H1 (cell line): ENCODE measurements at regions not wholly inside any gene's neighbourhood (a gene's known extent, or its start where the extent isn't known, plus 50 kb on each side); places are given as distances from the start of the nearest gene placed in this dataset.

Experiments
- CTCF ChIA-PET: fragments of 300-600 bp; sonication (Branson Sonifier 250); formaldehyde crosslinking; loops from one replicate; lab custom pipeline; 2021; ENCODE audit not compliant: partially characterized antibody; lab: Charles Lee
- POLR2A ChIA-PET: fragments of 300-600 bp; sonication (Branson Sonifier 250); formaldehyde crosslinking; loops from one replicate; lab custom pipeline; 2021; ENCODE audit warnings: inconsistent platforms; ENCODE audit not compliant: partially characterized antibody; lab: Charles Lee
- DNase-seq, 2 experiments: peaks; one replicate each; pipeline versions ENCODE4 v3.0.0 to v3.0.0-alpha.2; 2010 to 2022; ENCODE audit warnings: low spot score in 2 of 2, low read depth in 1 of 2, mixed read lengths in 1 of 2
- FAIRE-seq: peaks from 2 replicates; lab custom pipeline; 2011; peaks lifted over from hg19 to GRCh38; lab: Jason Lieb, UNC
- H2AFZ ChIP-seq: 2 replicates; pipeline ENCODE4 v1.8.1; 2012; ENCODE audit warnings: low read length, inconsistent platforms
- H2AK5ac ChIP-seq: 2 replicates; pipeline ENCODE4 v1.6.1; 2013; ENCODE audit warnings: low read depth, low read length
- H2BK120ac ChIP-seq: replicated peaks from 2 replicates; pipeline ENCODE3; 2013; ENCODE audit warnings: low read depth, low read length, inconsistent platforms
- H2BK12ac ChIP-seq: 2 replicates; pipeline ENCODE4 v1.6.1; 2013; ENCODE audit warnings: low read depth, low read length
- H2BK15ac ChIP-seq: 2 replicates; pipeline ENCODE4 v1.6.1; 2013; ENCODE audit warnings: low read length
- H2BK20ac ChIP-seq: 2 replicates; pipeline ENCODE4 v1.6.1; 2013; ENCODE audit warnings: low read length
- H2BK5ac ChIP-seq: 2 replicates; pipeline ENCODE4 v1.6.1; 2013; ENCODE audit warnings: low read depth, low read length
- H3K14ac ChIP-seq: 2 replicates; pipeline ENCODE4 v1.6.1; 2013; ENCODE audit warnings: inconsistent platforms; ENCODE audit not compliant: insufficient read length
- H3K18ac ChIP-seq: 2 replicates; pipeline ENCODE4 v1.6.1; 2013; ENCODE audit warnings: low read length; ENCODE audit errors: extremely low read depth
- H3K23ac ChIP-seq: 2 replicates; pipeline ENCODE4 v1.6.1; 2013; ENCODE audit warnings: inconsistent platforms; ENCODE audit not compliant: insufficient read length
- H3K23me2 ChIP-seq: 2 replicates; pipeline ENCODE4 v1.6.1; 2013; ENCODE audit warnings: low read depth, low read length
- H3K27ac ChIP-seq: 2 replicates; pipeline ENCODE4 v1.6.1; 2011; ENCODE audit warnings: low read depth, low read length, inconsistent platforms
- H3K27me3 ChIP-seq, 4 experiments: replicated peaks in 1 of 4; 1 replicate in 1 of 4; 2 replicates in 3 of 4; pipeline versions ENCODE4 v1.6.1 to v1.8.1; 2011 to 2013; ENCODE audit warnings: low read length in 3 of 4, mild to moderate bottlenecking in 3 of 4, inconsistent platforms in 2 of 4, mixed read lengths in 2 of 4, moderate library complexity in 1 of 4; ENCODE audit not compliant: control insufficient read depth in 3 of 4, insufficient read depth in 3 of 4; ENCODE audit errors: extremely low read depth in 1 of 4
- H3K36me3 ChIP-seq, 4 experiments: 2 replicates each; pipeline versions ENCODE4 v1.6.1 to v1.8.1; 2011 to 2013; ENCODE audit warnings: mild to moderate bottlenecking in 4 of 4, low read length in 3 of 4, moderate library complexity in 2 of 4, control low read depth in 1 of 4, inconsistent platforms in 1 of 4; ENCODE audit not compliant: insufficient read depth in 4 of 4, control insufficient read depth in 2 of 4
- H3K4ac ChIP-seq: replicated peaks from 2 replicates; pipeline ENCODE3; 2013; ENCODE audit warnings: low read length, low read depth, mixed read lengths, inconsistent platforms; ENCODE audit not compliant: insufficient read length
- H3K4me1 ChIP-seq, 4 experiments: replicated peaks in 1 of 4; 1 replicate in 1 of 4; 2 replicates in 3 of 4; pipeline versions ENCODE4 v1.6.1 to v1.8.1; 2011 to 2013; ENCODE audit warnings: low read length in 3 of 4, inconsistent platforms in 2 of 4, mixed read lengths in 1 of 4; ENCODE audit not compliant: insufficient read depth in 4 of 4, control insufficient read depth in 3 of 4
- H3K4me2 ChIP-seq, 2 experiments: 2 replicates each; pipeline versions ENCODE4 v1.6.1 to v1.8.1; 2011 to 2013; ENCODE audit warnings: low read depth in 2 of 2, low read length in 2 of 2, control low read depth in 1 of 2, inconsistent platforms in 1 of 2, mild to moderate bottlenecking in 1 of 2; ENCODE audit not compliant: insufficient read depth in 1 of 2
- H3K4me3 ChIP-seq, 4 experiments: fragments of 200-600, 300-600 bp in 1 of 4; sonication (generic), shearing (Covaris generic), sonication (Bioruptor Twin) in 1 of 4; 2 replicates each; pipeline versions ENCODE4 v1.5.1 to v1.8.1; 2011 to 2016; ENCODE audit warnings: low read length in 4 of 4, low read depth in 3 of 4, control low read depth in 2 of 4, inconsistent platforms in 2 of 4, mild to moderate bottlenecking in 2 of 4, mixed read lengths in 1 of 4, moderate library complexity in 1 of 4; ENCODE audit not compliant: insufficient read depth in 2 of 4; ENCODE audit errors: extremely low read depth in 1 of 4
- H3K56ac ChIP-seq: replicated peaks from 2 replicates; pipeline ENCODE3; 2013; ENCODE audit warnings: low read depth, mild to moderate bottlenecking, mixed read lengths, low read length, inconsistent platforms; ENCODE audit not compliant: insufficient read length
- H3K79me1 ChIP-seq: 2 replicates; pipeline ENCODE4 v1.6.1; 2013; ENCODE audit warnings: low read depth, low read length, control low read depth
- H3K79me2 ChIP-seq, 2 experiments: 2 replicates each; pipeline versions ENCODE4 v1.6.1 to v1.8.1; 2012 to 2013; ENCODE audit warnings: low read length in 2 of 2, mild to moderate bottlenecking in 2 of 2, inconsistent platforms in 1 of 2; ENCODE audit not compliant: insufficient read depth in 2 of 2, control insufficient read depth in 1 of 2
- H3K9ac ChIP-seq, 4 experiments: replicated peaks in 1 of 4; 1 replicate in 1 of 4; 2 replicates in 3 of 4; pipeline versions ENCODE4 v1.6.1 to v1.8.1; 2011 to 2013; ENCODE audit warnings: low read depth in 3 of 4, low read length in 3 of 4, control low read depth in 2 of 4, mild to moderate bottlenecking in 2 of 4, moderate library complexity in 2 of 4, inconsistent platforms in 1 of 4; ENCODE audit errors: extremely low read depth in 1 of 4
- H3K9me3 ChIP-seq, 2 experiments: 2 replicates each; pipeline versions ENCODE4 v1.6.1 to v1.8.1; 2012 to 2013; ENCODE audit warnings: mild to moderate bottlenecking in 2 of 2, moderate library complexity in 2 of 2, control low read depth in 1 of 2, inconsistent platforms in 1 of 2, low read depth in 1 of 2, low read length in 1 of 2, mixed read lengths in 1 of 2; ENCODE audit not compliant: insufficient read depth in 2 of 2
- H4K20me1 ChIP-seq, 2 experiments: replicated peaks in 1 of 2; 2 replicates each; pipeline versions ENCODE3 to v1.8.1; 2011 to 2013; ENCODE audit warnings: inconsistent platforms in 2 of 2, low read length in 2 of 2, mild to moderate bottlenecking in 1 of 2; ENCODE audit not compliant: insufficient read depth in 2 of 2, control insufficient read depth in 1 of 2
- H4K5ac ChIP-seq: 2 replicates; pipeline ENCODE4 v1.6.1; 2013; ENCODE audit warnings: low read length, low read depth, mixed read lengths, inconsistent platforms; ENCODE audit not compliant: insufficient read length
- H4K8ac ChIP-seq: 2 replicates; pipeline ENCODE4 v1.8.0; 2013; ENCODE audit warnings: mild to moderate bottlenecking, moderate library complexity, low read length, inconsistent platforms; ENCODE audit not compliant: insufficient read depth; ENCODE audit errors: extremely low read depth
- H4K91ac ChIP-seq: replicated peaks from 2 replicates; pipeline ENCODE3; 2013; ENCODE audit warnings: low read length, mixed read lengths, inconsistent platforms; ENCODE audit not compliant: insufficient read length
- ASH2L ChIP-seq: fragments of 200-600, 300-600 bp; sonication (generic); IDR thresholded peaks from one replicate; pipeline ENCODE4 v1.7.1; 2017; ENCODE audit warnings: low read length
- EZH2 ChIP-seq: fragments of 200-600 bp; sonication (generic); IDR thresholded peaks from 2 replicates; pipeline ENCODE4 v1.7.1; 2012; ENCODE audit warnings: low read depth, mild to moderate bottlenecking, moderate library complexity, low read length, inconsistent platforms; ENCODE audit not compliant: severe bottlenecking
- SIN3A ChIP-seq, 2 experiments: IDR thresholded peaks in 1 of 2; conservative IDR thresholded peaks in 1 of 2; 2 replicates each; pipeline ENCODE4 v1.6.1; 2011 to 2012; ENCODE audit warnings: low read length in 2 of 2, improper control_type of control experiment in 1 of 2, low read depth in 1 of 2, mild to moderate bottlenecking in 1 of 2
- SRF ChIP-seq: IDR thresholded peaks from 2 replicates; pipeline ENCODE4 v1.6.1; 2011; ENCODE audit warnings: mild to moderate bottlenecking, low read depth, low read length, moderate library complexity
- SUZ12 ChIP-seq: fragments of 200-600 bp; sonication (generic); IDR thresholded peaks from 2 replicates; pipeline ENCODE4 v1.6.1; 2012; ENCODE audit warnings: mild to moderate bottlenecking, inconsistent platforms, low read length, moderate library complexity, mixed read lengths
- TEAD4 ChIP-seq: IDR thresholded peaks from 2 replicates; pipeline ENCODE4 v1.6.1; 2012; ENCODE audit warnings: low read depth, low read length, inconsistent platforms, mixed read lengths
- ZNF274 ChIP-seq: IDR thresholded peaks from 2 replicates; pipeline ENCODE4 v1.7.0; 2012; ENCODE audit warnings: low read length, borderline replicate concordance; ENCODE audit errors: extremely low read depth
- WGBS, 2 experiments: shearing (Covaris generic) in 1 of 2; methylation state at CpG; one replicate each; pipeline versions ENCODE4 v1.1.6 to v1.1.7; 2013 to 2015; ENCODE audit warnings: low lambda C conversion rate in 2 of 2, mixed read lengths in 2 of 2, inconsistent platforms in 1 of 2, low coverage in 1 of 2, missing lambda C conversion rate in 1 of 2; ENCODE audit not compliant: insufficient replicate concordance in 2 of 2, insufficient coverage in 1 of 2, insufficient read length in 1 of 2; ENCODE audit errors: extremely low coverage in 1 of 2, missing lambda C conversion rate in 1 of 2; 5-methylcytosine and 5-hydroxymethylcytosine counted together

GRCh38 chr6:159604443-159604956, 88.5 kb downstream of the SOD2 start:
- Histone ChIP-seq H3K23ac (no peak overlapping the region), H2BK12ac (no peak overlapping the region), H3K79me1 (no peaks in the 10 kb centered on the region), H3K9me3 (peaks cover 43 to 58% of the 10 kb centered on the region in 2 experiments), H2BK15ac (no peak overlapping the region), H3K56ac (peak overlapping the region; percentile 93), H3K18ac (no peak overlapping the region), H4K91ac (no peak overlapping the region), H3K14ac (no peak overlapping the region), H3K36me3 (no peaks in the 10 kb centered on the region), H2BK120ac (no peak overlapping the region), H2AK5ac (no peak overlapping the region), H3K4ac (no peak overlapping the region), H4K20me1 (peaks cover 0 to 3% of the 10 kb centered on the region in 2 experiments), H2BK5ac (no peak overlapping the region), H3K79me2 (no peaks in the 10 kb centered on the region), H3K9ac (no peak overlapping the region), H3K4me3 (no peak overlapping the region), H4K8ac (no peak overlapping the region), H3K27me3 (no peaks in the 10 kb centered on the region), H3K27ac (no peak overlapping the region), H3K4me1 (no peaks in the 10 kb centered on the region), H2BK20ac (no peak overlapping the region), H3K4me2 (no peak overlapping the region), H2AFZ (no peak overlapping the region), H3K23me2 (peaks cover 5% of the 10 kb centered on the region; the same call in 1 of the 2 replicates), H4K5ac (no peak overlapping the region)
- 68 to 100% methylated on average over 1 to 6 of the region's 6 CpGs for WGBS, 2 experiments
- FAIRE-seq (no peak), DNase-seq (no peak)
- ChIA-PET POLR2A (no interaction called here), CTCF (no interaction called here)
- no peak for TF ChIP-seq SUZ12
- no peak for TF ChIP-seq SRF
- no peak for TF ChIP-seq TEAD4
- TF ChIP-seq ZNF274 = no peak
- TF ChIP-seq SIN3A (conservative IDR thresholded peaks at IDR 0.05 in 1 of 2, IDR thresholded peaks at IDR 0.05 in 1 of 2; ENCODE audit: low read depth in 1 of 2, low read length in 2 of 2) = no peak
- no peak for TF ChIP-seq ASH2L
- no peak for TF ChIP-seq EZH2
